ENCODE measurements at regions not wholly inside any gene's neighbourhood (a gene's known extent, or its start where the extent isn't known, plus 50 kb on each side); places are given as distances from the start of the nearest gene placed in this dataset.
"Not testable (repeated sequence)": the region's sequence is repeated elsewhere in the genome, so short reads cannot be mapped to it uniquely, and the experiment has no call there.

- FAIRE-seq = no peak
These were observed 132.3 kb upstream of the CRIM1 start for GRCh38 chr2:36223259-36223658.

GRCh38 chr2:36222485-36222884 lies 133.1 kb upstream of the CRIM1 start:
- no peak for FAIRE-seq

GRCh38 chr2:36214691-36215090 lies 140.9 kb upstream of the CRIM1 start:
- FAIRE-seq = no peak

GRCh38 chr2:36203366-36203765 lies 152.2 kb upstream of the CRIM1 start:
- no peak for FAIRE-seq

GRCh38 chr2:36197181-36197971 lies 158.2 kb upstream of the CRIM1 start:
- no peak for FAIRE-seq

GRCh38 chr2:36193680-36194079 lies 161.9 kb upstream of the CRIM1 start:
- FAIRE-seq = no peak

GRCh38 chr2:36192983-36193382 lies 162.6 kb upstream of the CRIM1 start:
- no peak for FAIRE-seq

GRCh38 chr2:36190097-36190496 lies 165.5 kb upstream of the CRIM1 start:
- no peak for FAIRE-seq

GRCh38 chr2:36185624-36186023 lies 170.0 kb upstream of the CRIM1 start:
- FAIRE-seq = no peak

- FAIRE-seq = no peak
These were observed 170.7 kb upstream of the CRIM1 start for GRCh38 chr2:36184848-36185247.

- FAIRE-seq = not testable (repeated sequence)
These were observed 174.6 kb upstream of the CRIM1 start for GRCh38 chr2:36180789-36181482.

GRCh38 chr2:36180293-36180692 lies 175.3 kb upstream of the CRIM1 start:
- not testable (repeated sequence) for FAIRE-seq

GRCh38 chr2:36179668-36180269 lies 175.8 kb upstream of the CRIM1 start:
- not testable (repeated sequence) for FAIRE-seq

GRCh38 chr2:36178384-36178783 lies 177.2 kb upstream of the CRIM1 start:
- no peak for FAIRE-seq

- no peak for FAIRE-seq
These were observed 178.3 kb upstream of the CRIM1 start for GRCh38 chr2:36177282-36177681.

- no peak for FAIRE-seq
These were observed 180.7 kb upstream of the CRIM1 start for GRCh38 chr2:36174920-36175319.

- no peak for FAIRE-seq
These were observed 181.7 kb upstream of the CRIM1 start for GRCh38 chr2:36173760-36174404.

GRCh38 chr2:36172824-36173223 lies 182.8 kb upstream of the CRIM1 start:
- FAIRE-seq = no peak

- FAIRE-seq = no peak
These were observed 184.8 kb upstream of the CRIM1 start for GRCh38 chr2:36170805-36171204.

GRCh38 chr2:36169843-36170242 lies 185.7 kb upstream of the CRIM1 start:
- FAIRE-seq = no peak

- no peak for FAIRE-seq
These were observed 187.5 kb upstream of the CRIM1 start for GRCh38 chr2:36168115-36168514.

GRCh38 chr2:36165132-36165531 lies 190.4 kb upstream of the CRIM1 start:
- FAIRE-seq = no peak

- no peak for FAIRE-seq
These were observed 191.9 kb upstream of the CRIM1 start for GRCh38 chr2:36163520-36164254.

Data from colon (tissue), 2 donors.